PC-9 (cell line): ENCODE measurements at regions not wholly inside any gene's neighbourhood (a gene's known extent, or its start where the extent isn't known, plus 50 kb on each side); places are given as distances from the start of the nearest gene placed in this dataset.

ENCODE experiments used
- BruUV-seq: library from RNA; stranded (reverse); fragments of 400-500 nt; replicated peaks from 2 replicates; lab custom pipeline; 2021; lab: Mats Ljungman, UMichigan
- CTCF ChIA-PET: fragments of 300-600 bp; sonication (Branson Sonifier 250); formaldehyde crosslinking; loops from one replicate; lab custom pipeline; 2022; ENCODE audit warnings: antibody characterized with exemption; lab: Charles Lee
- POLR2A ChIA-PET: fragments of 300-600 bp; sonication (Branson Sonifier 250); formaldehyde crosslinking; loops from one replicate; lab custom pipeline; 2022; ENCODE audit warnings: antibody characterized with exemption; ENCODE audit not compliant: unreplicated experiment; lab: Charles Lee
- DNase-seq, 2 experiments: peaks; one replicate each; pipeline versions ENCODE4 v3.0.0 to v3.0.0-alpha.2; 2015 to 2022; ENCODE audit warnings: mixed read lengths in 1 of 2
- H2AFZ ChIP-seq: fragments of 200-600 bp; sonication (generic); 2 replicates; pipeline ENCODE4 v1.8.1; 2017; ENCODE audit warnings: antibody characterized with exemption
- H3F3A ChIP-seq: fragments of 200-600 bp; sonication (generic); 2 replicates; pipeline ENCODE4 v1.8.1; 2017; ENCODE audit warnings: antibody characterized with exemption, mild to moderate bottlenecking, low read depth; ENCODE audit not compliant: insufficient read depth
- H3K27ac ChIP-seq: fragments of 200-600 bp; sonication (generic); 2 replicates; pipeline ENCODE4 v1.6.1; 2016; ENCODE audit warnings: mixed run types
- H3K27me3 ChIP-seq: fragments of 200-600 bp; sonication (generic); 2 replicates; pipeline ENCODE4 v1.6.1; 2016; ENCODE audit warnings: low read depth, mixed run types; ENCODE audit not compliant: insufficient read depth
- H3K36me3 ChIP-seq: fragments of 200-600 bp; sonication (generic); 2 replicates; pipeline ENCODE4 v1.6.1; 2016; ENCODE audit warnings: low read depth, mixed run types
- H3K4me1 ChIP-seq: fragments of 200-600 bp; sonication (generic); replicated peaks from 2 replicates; pipeline ENCODE4 v1.6.1; 2016; ENCODE audit warnings: mixed run types; ENCODE audit not compliant: insufficient read depth
- H3K4me2 ChIP-seq: fragments of 200-600 bp; sonication (generic); 2 replicates; pipeline ENCODE4 v1.6.1; 2017; ENCODE audit warnings: mixed run types
- H3K4me3 ChIP-seq: fragments of 200-600 bp; sonication (generic); 2 replicates; pipeline ENCODE4 v1.6.1; 2016; ENCODE audit warnings: mixed run types
- H3K79me2 ChIP-seq: fragments of 200-600 bp; sonication (generic); 2 replicates; pipeline ENCODE4 v1.6.1; 2017; ENCODE audit warnings: low read depth, mixed run types
- H3K9me2 ChIP-seq: fragments of 200-600 bp; sonication (generic); 2 replicates; pipeline ENCODE4 v1.8.1; 2017; ENCODE audit warnings: mild to moderate bottlenecking; ENCODE audit not compliant: insufficient read depth
- H3K9me3 ChIP-seq: fragments of 200-600 bp; sonication (generic); 2 replicates; pipeline ENCODE4 v1.8.1; 2016; ENCODE audit warnings: low read depth; ENCODE audit not compliant: insufficient read depth
- H4K20me1 ChIP-seq: fragments of 200-600 bp; sonication (generic); 2 replicates; pipeline ENCODE4 v1.8.1; 2017; ENCODE audit not compliant: insufficient read depth
- CTCF ChIP-seq: fragments of 200-600 bp; sonication (generic); conservative IDR thresholded peaks from 2 replicates; pipeline ENCODE4 v1.6.1; 2017; ENCODE audit warnings: mixed run types, antibody characterized with exemption, mild to moderate bottlenecking, moderate library complexity
- EZH2 ChIP-seq: fragments of 200-600 bp; sonication (generic); IDR thresholded peaks from 2 replicates; pipeline ENCODE4 v1.8.0; 2017; ENCODE audit warnings: antibody characterized with exemption, low read depth
- intact Hi-C: fragments of 100-400 bp; cut with micrococcal nuclease; formaldehyde crosslinking; loops from one replicate; pipeline ENCODE4 v1.10.0; 2022; ENCODE audit not compliant: unreplicated experiment

- Histone ChIP-seq H3K4me2 (no peak overlapping the region), H3K36me3 (no peaks in the 10 kb centered on the region), H3K27me3 (no peaks in the 10 kb centered on the region), H3K9me3 (no peaks in the 10 kb centered on the region), H3K4me1 (no peaks in the 10 kb centered on the region), H3F3A (no peaks in the 10 kb centered on the region), H3K4me3 (no peak overlapping the region), H3K79me2 (no peaks in the 10 kb centered on the region), H3K9me2 (no peaks in the 10 kb centered on the region), H2AFZ (no peak overlapping the region), H3K27ac (no peak overlapping the region), H4K20me1 (no peaks in the 10 kb centered on the region)
- no peak for TF ChIP-seq CTCF
- TF ChIP-seq EZH2, result no peak
- BruUV-seq, result no TSS peak
- ChIA-PET POLR2A (interaction anchor here (0.7 kb wide), 1 partner anchor 20 kb away, joined by 3 read pairs; no protein-coding TSS in a partner anchor), CTCF (no interaction called here)
- intact Hi-C loops, result no loop called here
- no peak for DNase-seq
Observed at GRCh38 chr10:33401300-33401699, 66.8 kb upstream of the NRP1 start.

DNA sequence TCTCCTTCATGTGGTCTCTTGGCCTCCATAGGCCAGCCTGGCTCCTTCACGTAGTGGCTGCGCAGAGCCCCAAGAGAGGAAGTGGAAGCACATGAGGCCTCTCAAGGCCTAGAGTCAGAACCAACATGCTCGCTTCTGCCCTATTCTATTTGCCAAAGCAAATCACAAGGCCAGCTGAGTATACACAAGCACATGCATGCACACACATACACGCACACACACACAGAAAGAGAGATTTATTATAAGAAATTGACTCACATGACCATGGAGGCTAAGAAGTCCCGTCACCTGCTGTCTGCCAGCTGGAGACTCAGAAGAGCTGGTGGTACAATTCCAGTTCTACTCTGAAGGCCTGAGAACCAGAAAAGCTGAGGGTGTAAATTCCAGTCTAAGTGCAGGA lies 64.3 kb upstream of the NRP1 start:
- H3K4me1 ChIP-seq, result no peaks in the 10 kb centered on the region
- H3K27me3 ChIP-seq, result no peaks in the 10 kb centered on the region
- H3F3A ChIP-seq, result no peaks in the 10 kb centered on the region
- POLR2A ChIA-PET, result no interaction called here
- BruUV-seq, result no TSS peak
- H3K36me3 ChIP-seq, result no peaks in the 10 kb centered on the region
- intact Hi-C loops, result no loop called here
- TF ChIP-seq CTCF (no peak), EZH2 (no peak)
- no peak overlapping the region for H2AFZ ChIP-seq
- H3K27ac ChIP-seq, result no peak overlapping the region
- no peaks in the 10 kb centered on the region for H3K9me2 ChIP-seq
- no peaks in the 10 kb centered on the region for H3K79me2 ChIP-seq
- CTCF ChIA-PET, result no interaction called here
- DNase-seq, result no peak
- H3K4me2 ChIP-seq, result no peak overlapping the region
- no peak overlapping the region for H3K4me3 ChIP-seq
- H3K9me3 ChIP-seq, result no peaks in the 10 kb centered on the region
- H4K20me1 ChIP-seq, result no peaks in the 10 kb centered on the region

DNA sequence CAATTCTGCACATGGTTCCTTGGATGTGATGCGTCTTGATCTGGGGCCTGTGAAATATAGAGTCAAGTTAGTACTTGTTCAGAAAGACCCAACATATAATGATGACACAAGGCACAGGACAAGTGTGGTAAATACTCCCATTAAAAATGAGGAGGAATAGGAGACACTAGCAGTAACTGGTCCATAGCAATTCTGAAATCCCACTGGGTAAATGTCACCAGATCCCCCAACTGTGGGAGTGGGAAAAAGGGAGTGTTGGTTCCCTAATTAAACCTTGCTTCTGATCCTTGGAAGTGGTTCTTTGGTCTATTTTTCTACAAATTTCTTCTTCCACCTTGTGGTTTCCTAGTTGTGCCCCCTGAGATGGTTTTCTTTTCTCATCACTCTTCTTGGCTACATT lies 62.5 kb upstream of the NRP1 start:
- no peaks in the 10 kb centered on the region for H3K9me2 ChIP-seq
- no peak for DNase-seq
- H3K4me3 ChIP-seq, result no peak overlapping the region
- H3K79me2 ChIP-seq, result no peaks in the 10 kb centered on the region
- H3K4me1 ChIP-seq, result no peaks in the 10 kb centered on the region
- H3F3A ChIP-seq, result no peaks in the 10 kb centered on the region
- intact Hi-C loops, result no loop called here
- H3K9me3 ChIP-seq, result no peaks in the 10 kb centered on the region
- BruUV-seq, result no TSS peak
- TF ChIP-seq CTCF, result no peak
- TF ChIP-seq EZH2, result no peak
- no peak overlapping the region for H3K27ac ChIP-seq
- H2AFZ ChIP-seq, result no peak overlapping the region
- no peak overlapping the region for H3K4me2 ChIP-seq
- no peaks in the 10 kb centered on the region for H3K27me3 ChIP-seq
- CTCF ChIA-PET, result no interaction called here
- no peaks in the 10 kb centered on the region for H3K36me3 ChIP-seq
- H4K20me1 ChIP-seq, result no peaks in the 10 kb centered on the region
- POLR2A ChIA-PET, result no interaction called here
